ENCODE measurements at regions not wholly inside any gene's neighbourhood (a gene's known extent, or its start where the extent isn't known, plus 50 kb on each side); places are given as distances from the start of the nearest gene placed in this dataset.

DNA sequence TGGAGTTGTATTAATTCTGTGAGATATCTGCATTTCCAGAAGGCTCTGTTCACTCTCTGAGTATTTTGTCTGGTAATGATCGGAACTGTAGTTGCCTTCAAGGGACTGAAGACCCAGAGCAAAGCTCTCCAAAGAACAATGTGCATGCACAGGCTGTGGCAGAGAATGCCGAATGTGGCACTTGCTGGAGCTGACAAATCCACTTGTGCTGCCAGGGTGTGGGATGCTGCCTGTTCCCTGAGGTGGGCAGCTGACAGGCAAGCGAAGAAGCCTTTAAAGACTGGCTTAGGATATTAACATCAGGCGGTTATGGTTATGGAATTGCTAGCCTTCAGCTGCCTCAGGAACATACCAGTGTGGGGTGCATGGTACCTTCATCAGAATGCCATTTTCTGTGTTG, 419.9 kb upstream of the ATP2B1 start:
- no peak overlapping the region for H3K27ac ChIP-seq (ENCODE audit: low read length)
- no peaks in the 10 kb centered on the region for H4K20me1 ChIP-seq (ENCODE audit: insufficient read depth)
- no peaks in the 10 kb centered on the region for H3K36me3 ChIP-seq (ENCODE audit: insufficient read depth, low read length)
- H3F3A ChIP-seq (ENCODE audit: insufficient read depth, low read length, poor library complexity, severe bottlenecking), result no peaks in the 10 kb centered on the region
- no peak overlapping the region for H3K9ac ChIP-seq (ENCODE audit: low read length)
- H3K9me2 ChIP-seq (ENCODE audit: insufficient read depth, low read length), result no peaks in the 10 kb centered on the region
- H3K79me2 ChIP-seq (replicated peaks; ENCODE audit: insufficient read depth, low read length), result no peaks in the 10 kb centered on the region
- no peak overlapping the region for H2AFZ ChIP-seq (ENCODE audit: low read depth, low read length)
- no peak overlapping the region for H3K4me2 ChIP-seq (ENCODE audit: low read length)
- no peak overlapping the region for H3K4me3 ChIP-seq (ENCODE audit: low read length)
- H3K9me3 ChIP-seq (ENCODE audit: low read length), result no peaks in the 10 kb centered on the region
- no peak for TF ChIP-seq EP300 (conservative IDR thresholded peaks at IDR 0.05; ENCODE audit: poor library complexity, severe bottlenecking)
- no peaks in the 10 kb centered on the region for H3K27me3 ChIP-seq (ENCODE audit: insufficient read depth, low read depth, low read length)

DNA sequence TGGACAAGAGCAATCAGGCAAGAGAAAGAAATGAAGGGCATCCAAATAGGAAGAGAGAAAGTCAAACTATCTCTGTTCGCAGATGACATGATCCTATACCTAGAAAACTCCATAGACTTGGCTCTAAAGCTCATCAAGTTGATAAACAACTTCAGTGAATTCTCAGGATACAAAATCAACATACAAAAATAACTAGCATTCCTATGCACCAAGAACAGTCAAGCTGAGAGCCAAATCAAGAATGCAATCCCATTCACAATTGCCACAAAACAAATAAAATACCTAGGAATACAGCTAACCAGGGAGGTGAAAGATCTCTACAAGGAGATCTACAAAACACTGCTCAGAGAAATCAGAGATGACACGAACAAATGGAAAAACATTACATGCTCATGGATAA, 417.5 kb upstream of the ATP2B1 start:
- no peak overlapping the region for H2AFZ ChIP-seq (ENCODE audit: low read depth, low read length)
- no peaks in the 10 kb centered on the region for H4K20me1 ChIP-seq (ENCODE audit: insufficient read depth)
- H3F3A ChIP-seq (ENCODE audit: insufficient read depth, low read length, poor library complexity, severe bottlenecking), result no peaks in the 10 kb centered on the region
- H3K4me3 ChIP-seq (ENCODE audit: low read length), result no peak overlapping the region
- H3K27me3 ChIP-seq (ENCODE audit: insufficient read depth, low read depth, low read length), result no peaks in the 10 kb centered on the region
- no peak overlapping the region for H3K9ac ChIP-seq (ENCODE audit: low read length)
- no peaks in the 10 kb centered on the region for H3K79me2 ChIP-seq (replicated peaks; ENCODE audit: insufficient read depth, low read length)
- no peaks in the 10 kb centered on the region for H3K36me3 ChIP-seq (ENCODE audit: insufficient read depth, low read length)
- H3K9me3 ChIP-seq (ENCODE audit: low read length), result no peaks in the 10 kb centered on the region
- H3K27ac ChIP-seq (ENCODE audit: low read length), result no peak overlapping the region
- H3K4me2 ChIP-seq (ENCODE audit: low read length), result no peak overlapping the region
- no peak for TF ChIP-seq EP300 (conservative IDR thresholded peaks at IDR 0.05; ENCODE audit: poor library complexity, severe bottlenecking)
- TF ChIP-seq RAD21 (conservative IDR thresholded peaks at IDR 0.05), result no peak
- no peak for TF ChIP-seq MXI1 (conservative IDR thresholded peaks at IDR 0.05; ENCODE audit: poor library complexity, severe bottlenecking)
- TF ChIP-seq, protein P1, sequence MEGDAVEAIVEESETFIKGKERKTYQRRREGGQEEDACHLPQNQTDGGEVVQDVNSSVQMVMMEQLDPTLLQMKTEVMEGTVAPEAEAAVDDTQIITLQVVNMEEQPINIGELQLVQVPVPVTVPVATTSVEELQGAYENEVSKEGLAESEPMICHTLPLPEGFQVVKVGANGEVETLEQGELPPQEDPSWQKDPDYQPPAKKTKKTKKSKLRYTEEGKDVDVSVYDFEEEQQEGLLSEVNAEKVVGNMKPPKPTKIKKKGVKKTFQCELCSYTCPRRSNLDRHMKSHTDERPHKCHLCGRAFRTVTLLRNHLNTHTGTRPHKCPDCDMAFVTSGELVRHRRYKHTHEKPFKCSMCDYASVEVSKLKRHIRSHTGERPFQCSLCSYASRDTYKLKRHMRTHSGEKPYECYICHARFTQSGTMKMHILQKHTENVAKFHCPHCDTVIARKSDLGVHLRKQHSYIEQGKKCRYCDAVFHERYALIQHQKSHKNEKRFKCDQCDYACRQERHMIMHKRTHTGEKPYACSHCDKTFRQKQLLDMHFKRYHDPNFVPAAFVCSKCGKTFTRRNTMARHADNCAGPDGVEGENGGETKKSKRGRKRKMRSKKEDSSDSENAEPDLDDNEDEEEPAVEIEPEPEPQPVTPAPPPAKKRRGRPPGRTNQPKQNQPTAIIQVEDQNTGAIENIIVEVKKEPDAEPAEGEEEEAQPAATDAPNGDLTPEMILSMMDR (IDR thresholded peaks at IDR 0.05; ENCODE audit: poor library complexity, severe bottlenecking), result no peak
- TF ChIP-seq TAF1 (IDR thresholded peaks at IDR 0.05; ENCODE audit: low read depth), result no peak
- TF ChIP-seq, protein P2, sequence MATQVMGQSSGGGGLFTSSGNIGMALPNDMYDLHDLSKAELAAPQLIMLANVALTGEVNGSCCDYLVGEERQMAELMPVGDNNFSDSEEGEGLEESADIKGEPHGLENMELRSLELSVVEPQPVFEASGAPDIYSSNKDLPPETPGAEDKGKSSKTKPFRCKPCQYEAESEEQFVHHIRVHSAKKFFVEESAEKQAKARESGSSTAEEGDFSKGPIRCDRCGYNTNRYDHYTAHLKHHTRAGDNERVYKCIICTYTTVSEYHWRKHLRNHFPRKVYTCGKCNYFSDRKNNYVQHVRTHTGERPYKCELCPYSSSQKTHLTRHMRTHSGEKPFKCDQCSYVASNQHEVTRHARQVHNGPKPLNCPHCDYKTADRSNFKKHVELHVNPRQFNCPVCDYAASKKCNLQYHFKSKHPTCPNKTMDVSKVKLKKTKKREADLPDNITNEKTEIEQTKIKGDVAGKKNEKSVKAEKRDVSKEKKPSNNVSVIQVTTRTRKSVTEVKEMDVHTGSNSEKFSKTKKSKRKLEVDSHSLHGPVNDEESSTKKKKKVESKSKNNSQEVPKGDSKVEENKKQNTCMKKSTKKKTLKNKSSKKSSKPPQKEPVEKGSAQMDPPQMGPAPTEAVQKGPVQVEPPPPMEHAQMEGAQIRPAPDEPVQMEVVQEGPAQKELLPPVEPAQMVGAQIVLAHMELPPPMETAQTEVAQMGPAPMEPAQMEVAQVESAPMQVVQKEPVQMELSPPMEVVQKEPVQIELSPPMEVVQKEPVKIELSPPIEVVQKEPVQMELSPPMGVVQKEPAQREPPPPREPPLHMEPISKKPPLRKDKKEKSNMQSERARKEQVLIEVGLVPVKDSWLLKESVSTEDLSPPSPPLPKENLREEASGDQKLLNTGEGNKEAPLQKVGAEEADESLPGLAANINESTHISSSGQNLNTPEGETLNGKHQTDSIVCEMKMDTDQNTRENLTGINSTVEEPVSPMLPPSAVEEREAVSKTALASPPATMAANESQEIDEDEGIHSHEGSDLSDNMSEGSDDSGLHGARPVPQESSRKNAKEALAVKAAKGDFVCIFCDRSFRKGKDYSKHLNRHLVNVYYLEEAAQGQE (IDR thresholded peaks at IDR 0.05; ENCODE audit: borderline replicate concordance), result no peak
- no peak for TF ChIP-seq POLR2AphosphoS5 (IDR thresholded peaks at IDR 0.05)
- TF ChIP-seq EZH2 (IDR thresholded peaks at IDR 0.05; ENCODE audit: borderline replicate concordance, insufficient read depth, low read length, poor library complexity, severe bottlenecking), result no peak
- no peak for TF ChIP-seq SMC3 (conservative IDR thresholded peaks at IDR 0.05; ENCODE audit: poor library complexity)
- no peaks in the 10 kb centered on the region for H3K9me2 ChIP-seq (ENCODE audit: insufficient read depth, low read length)

DNA sequence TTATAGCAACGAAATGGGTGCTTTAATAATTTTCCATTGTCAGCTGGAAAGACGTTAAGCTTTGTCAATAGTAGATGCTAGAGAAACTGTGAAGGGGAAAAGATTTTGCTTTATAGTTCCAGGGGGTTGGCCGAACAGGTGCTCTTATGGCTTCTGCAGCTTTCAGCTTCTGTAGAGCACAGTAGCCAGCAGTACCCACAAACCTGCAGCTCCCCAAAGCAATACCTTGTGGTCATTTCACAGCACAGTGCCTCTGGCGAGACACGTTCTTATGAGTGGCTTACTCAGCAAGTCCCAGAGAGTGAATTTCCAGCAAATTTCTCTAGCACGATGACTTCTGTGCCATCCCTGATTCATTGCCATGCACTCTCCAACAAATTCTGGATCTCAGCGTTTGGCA, 416.3 kb upstream of the ATP2B1 start:
- H3K4me3 ChIP-seq (ENCODE audit: low read length), result no peak overlapping the region
- no peaks in the 10 kb centered on the region for H4K20me1 ChIP-seq (ENCODE audit: insufficient read depth)
- no peaks in the 10 kb centered on the region for H3K36me3 ChIP-seq (ENCODE audit: insufficient read depth, low read length)
- H3K27ac ChIP-seq (ENCODE audit: low read length), result no peak overlapping the region
- no peaks in the 10 kb centered on the region for H3K9me3 ChIP-seq (ENCODE audit: low read length)
- no peaks in the 10 kb centered on the region for H3K9me2 ChIP-seq (ENCODE audit: insufficient read depth, low read length)
- H3K4me2 ChIP-seq (ENCODE audit: low read length), result no peak overlapping the region
- no peaks in the 10 kb centered on the region for H3F3A ChIP-seq (ENCODE audit: insufficient read depth, low read length, poor library complexity, severe bottlenecking)
- H3K79me2 ChIP-seq (replicated peaks; ENCODE audit: insufficient read depth, low read length), result no peaks in the 10 kb centered on the region
- no peak overlapping the region for H3K9ac ChIP-seq (ENCODE audit: low read length)
- no peak for TF ChIP-seq EZH2 (IDR thresholded peaks at IDR 0.05; ENCODE audit: borderline replicate concordance, insufficient read depth, low read length, poor library complexity, severe bottlenecking)
- no peaks in the 10 kb centered on the region for H3K27me3 ChIP-seq (ENCODE audit: insufficient read depth, low read depth, low read length)
- H2AFZ ChIP-seq (ENCODE audit: low read depth, low read length), result no peak overlapping the region

Data from neural cell (in vitro differentiated cells).